ENCODE measurements at regions not wholly inside any gene's neighbourhood (a gene's known extent, or its start where the extent isn't known, plus 50 kb on each side); places are given as distances from the start of the nearest gene placed in this dataset.
"Not testable (repeated sequence)": the region's sequence is repeated elsewhere in the genome, so short reads cannot be mapped to it uniquely, and the experiment has no call there.

- Mint-ChIP-seq H3K36me3 (ENCODE audit: low read depth) (no peaks in the 10 kb centered on the region), H3K4me3 (no peak overlapping the region), H3K9me3 (peaks cover 14% of the 10 kb centered on the region), H3K4me1 (ENCODE audit: low read depth) (no peaks in the 10 kb centered on the region), H3K27ac (no peak overlapping the region), H3K27me3 (ENCODE audit: low read depth) (no peaks in the 10 kb centered on the region)
Observed at GRCh38 chr6:165186041-165186440, 123.4 kb downstream of the C6orf118 start.

GRCh38 chr6:165184192-165184979 is 125.0 kb downstream of the C6orf118 start:
- Mint-ChIP-seq H3K36me3 (ENCODE audit: low read depth) (no peaks in the 10 kb centered on the region), H3K27me3 (ENCODE audit: low read depth) (no peaks in the 10 kb centered on the region), H3K27ac (no peak overlapping the region), H3K4me1 (ENCODE audit: low read depth) (no peaks in the 10 kb centered on the region), H3K4me3 (no peak overlapping the region), H3K9me3 (peaks cover 14% of the 10 kb centered on the region)

GRCh38 chr6:165183496-165184140 is 125.8 kb downstream of the C6orf118 start:
- Mint-ChIP-seq H3K4me1 (ENCODE audit: low read depth) (no peaks in the 10 kb centered on the region), H3K9me3 (peaks cover 14% of the 10 kb centered on the region), H3K36me3 (ENCODE audit: low read depth) (no peaks in the 10 kb centered on the region), H3K27ac (no peak overlapping the region), H3K27me3 (ENCODE audit: low read depth) (no peaks in the 10 kb centered on the region), H3K4me3 (no peak overlapping the region)

- Mint-ChIP-seq H3K27me3 (ENCODE audit: low read depth) (no peaks in the 10 kb centered on the region), H3K4me1 (ENCODE audit: low read depth) (no peaks in the 10 kb centered on the region), H3K4me3 (no peak overlapping the region), H3K9me3 (peaks cover 14% of the 10 kb centered on the region), H3K27ac (no peak overlapping the region), H3K36me3 (ENCODE audit: low read depth) (no peaks in the 10 kb centered on the region)
Observed at GRCh38 chr6:165183071-165183470, 126.3 kb downstream of the C6orf118 start.

- Mint-ChIP-seq H3K4me3 (no peak overlapping the region), H3K9me3 (peaks cover 14% of the 10 kb centered on the region), H3K36me3 (ENCODE audit: low read depth) (no peaks in the 10 kb centered on the region), H3K4me1 (ENCODE audit: low read depth) (no peaks in the 10 kb centered on the region), H3K27me3 (ENCODE audit: low read depth) (no peaks in the 10 kb centered on the region), H3K27ac (no peak overlapping the region)
Observed at GRCh38 chr6:165181951-165182414, 127.4 kb downstream of the C6orf118 start.

- Mint-ChIP-seq H3K36me3 (ENCODE audit: low read depth) (no peaks in the 10 kb centered on the region), H3K27ac (no peak overlapping the region), H3K4me3 (no peak overlapping the region), H3K9me3 (peaks cover 16% of the 10 kb centered on the region), H3K27me3 (ENCODE audit: low read depth) (no peaks in the 10 kb centered on the region), H3K4me1 (ENCODE audit: low read depth) (no peaks in the 10 kb centered on the region)
Observed at GRCh38 chr6:165178056-165178455, 131.3 kb downstream of the C6orf118 start.

GRCh38 chr6:165173484-165173883 is 135.9 kb downstream of the C6orf118 start:
- no peaks in the 10 kb centered on the region for H3K27me3 Mint-ChIP-seq (ENCODE audit: low read depth)
- H3K27ac Mint-ChIP-seq: no peak overlapping the region

GRCh38 chr6:165167861-165168260 is 141.5 kb downstream of the C6orf118 start:
- no peak overlapping the region for H3K27ac Mint-ChIP-seq
- no peaks in the 10 kb centered on the region for H3K27me3 Mint-ChIP-seq (ENCODE audit: low read depth)
- H3K4me3 Mint-ChIP-seq: no peak overlapping the region
- peaks cover 31% of the 10 kb centered on the region for H3K9me3 Mint-ChIP-seq
- no peaks in the 10 kb centered on the region for H3K36me3 Mint-ChIP-seq (ENCODE audit: low read depth)
- H3K4me1 Mint-ChIP-seq (ENCODE audit: low read depth): no peaks in the 10 kb centered on the region

More at GRCh38 chr6:165173484-165173883, 135.9 kb downstream of the C6orf118 start:
- H3K9me3 Mint-ChIP-seq: peaks cover 22% of the 10 kb centered on the region
- H3K4me1 Mint-ChIP-seq (ENCODE audit: low read depth): no peaks in the 10 kb centered on the region
- no peak overlapping the region for H3K4me3 Mint-ChIP-seq
- no peaks in the 10 kb centered on the region for H3K36me3 Mint-ChIP-seq (ENCODE audit: low read depth)

GRCh38 chr6:165167311-165167710 is 142.1 kb downstream of the C6orf118 start:
- H3K36me3 Mint-ChIP-seq (ENCODE audit: low read depth): no peaks in the 10 kb centered on the region
- H3K4me1 Mint-ChIP-seq (ENCODE audit: low read depth): no peaks in the 10 kb centered on the region
- no peak overlapping the region for H3K27ac Mint-ChIP-seq
- H3K27me3 Mint-ChIP-seq (ENCODE audit: low read depth): no peaks in the 10 kb centered on the region
- peaks cover 31% of the 10 kb centered on the region for H3K9me3 Mint-ChIP-seq
- H3K4me3 Mint-ChIP-seq: no peak overlapping the region

- H3K9me3 Mint-ChIP-seq: peaks cover 20% of the 10 kb centered on the region
- H3K4me1 Mint-ChIP-seq (ENCODE audit: low read depth): no peaks in the 10 kb centered on the region
- no peak overlapping the region for H3K4me3 Mint-ChIP-seq
- H3K36me3 Mint-ChIP-seq (ENCODE audit: low read depth): no peaks in the 10 kb centered on the region
- H3K27me3 Mint-ChIP-seq (ENCODE audit: low read depth): no peaks in the 10 kb centered on the region
- no peak overlapping the region for H3K27ac Mint-ChIP-seq
Observed at GRCh38 chr6:165163519-165163918, 145.9 kb downstream of the C6orf118 start.

GRCh38 chr6:165159460-165159859 is 149.9 kb downstream of the C6orf118 start:
- Mint-ChIP-seq H3K4me3 (no peak overlapping the region), H3K27ac (no peak overlapping the region), H3K36me3 (ENCODE audit: low read depth) (no peaks in the 10 kb centered on the region), H3K9me3 (peaks cover 6% of the 10 kb centered on the region), H3K27me3 (ENCODE audit: low read depth) (no peaks in the 10 kb centered on the region), H3K4me1 (ENCODE audit: low read depth) (no peaks in the 10 kb centered on the region)

GRCh38 chr6:165146456-165146855 is 162.9 kb downstream of the C6orf118 start:
- no peaks in the 10 kb centered on the region for H3K4me1 Mint-ChIP-seq (ENCODE audit: low read depth)
- no peaks in the 10 kb centered on the region for H3K27me3 Mint-ChIP-seq (ENCODE audit: low read depth)
- no peaks in the 10 kb centered on the region for H3K36me3 Mint-ChIP-seq (ENCODE audit: low read depth)
- no peak overlapping the region for H3K27ac Mint-ChIP-seq
- H3K9me3 Mint-ChIP-seq: peaks cover 9% of the 10 kb centered on the region
- no peak overlapping the region for H3K4me3 Mint-ChIP-seq

- Mint-ChIP-seq H3K36me3 (ENCODE audit: low read depth) (no peaks in the 10 kb centered on the region), H3K4me1 (ENCODE audit: low read depth) (no peaks in the 10 kb centered on the region), H3K27me3 (ENCODE audit: low read depth) (no peaks in the 10 kb centered on the region), H3K9me3 (peaks cover 11% of the 10 kb centered on the region), H3K4me3 (no peak overlapping the region), H3K27ac (no peak overlapping the region)
Observed at GRCh38 chr6:165135889-165136288, 173.5 kb downstream of the C6orf118 start.

GRCh38 chr6:165129086-165129485 is 180.3 kb downstream of the C6orf118 start:
- no peaks in the 10 kb centered on the region for H3K27me3 Mint-ChIP-seq (ENCODE audit: low read depth)
- H3K36me3 Mint-ChIP-seq (ENCODE audit: low read depth): no peaks in the 10 kb centered on the region
- H3K9me3 Mint-ChIP-seq: peaks cover 7% of the 10 kb centered on the region
- H3K4me1 Mint-ChIP-seq (ENCODE audit: low read depth): no peaks in the 10 kb centered on the region
- no peak overlapping the region for H3K27ac Mint-ChIP-seq
- no peak overlapping the region for H3K4me3 Mint-ChIP-seq

- H3K36me3 Mint-ChIP-seq (ENCODE audit: low read depth); H3K27ac Mint-ChIP-seq; H3K4me3 Mint-ChIP-seq; H3K27me3 Mint-ChIP-seq (ENCODE audit: low read depth); H3K9me3 Mint-ChIP-seq; H3K4me1 Mint-ChIP-seq (ENCODE audit: low read depth): not testable (repeated sequence)
Observed at GRCh38 chr6:165127743-165128142, 181.7 kb downstream of the C6orf118 start.

Measured in T-helper 1 cell treated with Interleukin-12 subunit alpha and Interleukin-12 subunit beta and Interleukin-4 antibody, amounts not matched to agents 30 μg/mL and 1 μg/mL, for 36 hours (primary cell).